Lower lobe of right lung (tissue), 2 donors: ENCODE measurements at regions not wholly inside any gene's neighbourhood (a gene's known extent, or its start where the extent isn't known, plus 50 kb on each side); places are given as distances from the start of the nearest gene placed in this dataset.
"Not testable (repeated sequence)": the region's sequence is repeated elsewhere in the genome, so short reads cannot be mapped to it uniquely, and the experiment has no call there.

Experiments
- ATAC-seq, 2 donors: fragments of 200-7000 bp; cut with Tn5 transposase; one replicate each; pipeline ENCODE4 v1.9.1; 2020 to 2022; ENCODE audit warnings: mild to moderate bottlenecking in 2 of 2, moderate library complexity in 2 of 2
- DNase-seq: peaks from one replicate; pipeline ENCODE4 v3.0.0-alpha.2; 2020
- H3K27ac ChIP-seq: fragments of 200-600 bp; one replicate; pipeline ENCODE4 v1.8.0; 2022
- H3K27me3 ChIP-seq: fragments of 200-600 bp; one replicate; pipeline ENCODE4 v1.8.0; 2022; ENCODE audit warnings: low read depth
- H3K36me3 ChIP-seq: fragments of 200-600 bp; one replicate; pipeline ENCODE4 v1.8.0; 2022; ENCODE audit warnings: mild to moderate bottlenecking
- H3K4me1 ChIP-seq: fragments of 200-600 bp; one replicate; pipeline ENCODE4 v1.8.0; 2022
- H3K4me3 ChIP-seq: fragments of 200-600 bp; one replicate; pipeline ENCODE4 v1.8.0; 2022; ENCODE audit warnings: mild to moderate bottlenecking
- H3K9me3 ChIP-seq: fragments of 200-600 bp; one replicate; pipeline ENCODE4 v1.8.0; 2022
- intact Hi-C: fragments of 100-400 bp; cut with DNase I; formaldehyde crosslinking; loops from one replicate; pipeline ENCODE4 v1.11.0; 2022
- TF ChIP-seq, protein P1 (sequence below): fragments of 200-600 bp; IDR thresholded peaks from one replicate; pipeline ENCODE4 v1.8.0; 2022; ENCODE audit warnings: antibody characterized with exemption, mild to moderate bottlenecking
- donor health status: DM: no; HTN: yes; CAD: no; lungs with severe emphysema.

DNA sequence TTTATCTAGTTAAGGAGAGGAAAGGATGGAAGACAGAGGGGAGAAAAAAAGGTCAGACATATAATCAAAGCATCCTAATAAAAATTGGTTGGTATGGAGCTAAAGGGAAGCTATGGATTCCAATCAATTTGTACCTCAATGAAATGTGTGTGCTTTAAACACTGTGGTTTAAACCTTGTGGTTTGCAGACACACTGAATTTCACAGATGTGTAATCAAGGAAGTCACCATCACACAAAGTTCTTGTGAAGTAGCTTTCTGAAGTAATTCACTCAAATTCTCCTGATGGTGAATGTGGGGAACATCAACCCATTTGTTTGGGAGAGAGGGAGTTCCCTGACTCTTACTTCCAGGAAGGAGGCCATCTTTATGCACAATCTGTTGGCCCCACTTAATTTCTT, 243.3 kb upstream of the KRR1 start:
- H3K36me3 ChIP-seq = no peaks in the 10 kb centered on the region
- TF ChIP-seq, protein P1, sequence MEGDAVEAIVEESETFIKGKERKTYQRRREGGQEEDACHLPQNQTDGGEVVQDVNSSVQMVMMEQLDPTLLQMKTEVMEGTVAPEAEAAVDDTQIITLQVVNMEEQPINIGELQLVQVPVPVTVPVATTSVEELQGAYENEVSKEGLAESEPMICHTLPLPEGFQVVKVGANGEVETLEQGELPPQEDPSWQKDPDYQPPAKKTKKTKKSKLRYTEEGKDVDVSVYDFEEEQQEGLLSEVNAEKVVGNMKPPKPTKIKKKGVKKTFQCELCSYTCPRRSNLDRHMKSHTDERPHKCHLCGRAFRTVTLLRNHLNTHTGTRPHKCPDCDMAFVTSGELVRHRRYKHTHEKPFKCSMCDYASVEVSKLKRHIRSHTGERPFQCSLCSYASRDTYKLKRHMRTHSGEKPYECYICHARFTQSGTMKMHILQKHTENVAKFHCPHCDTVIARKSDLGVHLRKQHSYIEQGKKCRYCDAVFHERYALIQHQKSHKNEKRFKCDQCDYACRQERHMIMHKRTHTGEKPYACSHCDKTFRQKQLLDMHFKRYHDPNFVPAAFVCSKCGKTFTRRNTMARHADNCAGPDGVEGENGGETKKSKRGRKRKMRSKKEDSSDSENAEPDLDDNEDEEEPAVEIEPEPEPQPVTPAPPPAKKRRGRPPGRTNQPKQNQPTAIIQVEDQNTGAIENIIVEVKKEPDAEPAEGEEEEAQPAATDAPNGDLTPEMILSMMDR = no peak
- no peaks in the 10 kb centered on the region for H3K9me3 ChIP-seq
- no peaks in the 10 kb centered on the region for H3K27me3 ChIP-seq
- DNase-seq (no peak), ATAC-seq (no peak)
- intact Hi-C loops = no loop called here
- H3K27ac ChIP-seq = no peak overlapping the region
- H3K4me3 ChIP-seq = no peak overlapping the region
- no peaks in the 10 kb centered on the region for H3K4me1 ChIP-seq

DNA sequence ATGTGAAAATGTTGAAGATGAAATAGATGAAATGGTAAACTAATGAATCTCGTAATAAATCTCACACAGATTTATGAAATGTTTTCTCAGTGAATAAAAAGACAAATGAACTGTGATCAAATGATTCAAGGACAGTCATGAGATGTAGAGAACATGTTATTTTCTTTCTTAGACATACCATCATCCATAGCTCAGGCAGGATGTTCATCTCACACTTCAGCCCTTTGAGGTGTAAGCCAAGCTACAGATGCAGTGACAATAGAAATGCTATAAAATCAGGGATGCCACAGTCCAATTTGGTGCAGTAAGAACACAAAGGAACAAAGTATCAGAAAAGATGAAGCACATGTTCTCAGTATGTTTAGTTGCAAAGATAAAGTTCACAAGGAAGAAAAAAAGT, 242.7 kb upstream of the KRR1 start:
- Histone ChIP-seq H3K9me3 (no peaks in the 10 kb centered on the region), H3K4me3 (no peak overlapping the region), H3K4me1 (no peaks in the 10 kb centered on the region), H3K27ac (no peak overlapping the region), H3K27me3 (no peaks in the 10 kb centered on the region), H3K36me3 (no peaks in the 10 kb centered on the region)
- ATAC-seq (no peak), DNase-seq (no peak)
- TF ChIP-seq, protein P1 = no peak
- intact Hi-C loops = no loop called here

DNA sequence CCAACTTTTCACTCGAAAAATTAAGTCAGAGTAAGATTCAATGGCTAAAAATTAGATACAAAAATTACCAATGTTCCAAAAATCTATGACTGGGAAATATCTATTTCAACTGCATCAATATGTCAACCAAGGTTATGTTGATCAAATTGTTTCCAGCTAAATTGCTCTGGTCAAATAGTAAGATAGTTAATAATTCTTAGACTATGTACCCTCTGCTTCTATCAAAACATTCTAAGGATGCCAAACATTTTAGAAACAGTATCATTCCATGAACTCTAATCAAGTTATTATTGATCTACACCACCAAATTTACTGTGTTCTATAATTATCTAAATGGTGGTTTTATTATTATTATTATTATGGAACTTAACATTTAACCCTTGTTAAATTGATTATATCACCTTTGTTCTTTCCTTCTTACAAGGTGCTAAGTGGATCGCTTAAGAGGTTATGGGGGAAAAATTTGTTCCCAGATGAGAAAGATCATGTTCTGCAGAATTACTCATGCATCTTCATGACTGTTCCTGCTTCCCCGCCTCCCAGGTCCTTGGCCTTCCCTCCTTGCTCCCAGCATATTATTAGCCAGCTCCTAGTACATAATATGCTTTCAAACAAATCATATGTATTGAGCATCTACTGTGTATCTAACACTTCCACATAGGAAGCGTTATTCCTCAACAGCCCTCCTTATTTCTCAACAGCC, 240.5 kb upstream of the KRR1 start:
- ATAC-seq = no peak
- Histone ChIP-seq H3K4me1 (no peaks in the 10 kb centered on the region), H3K36me3 (no peaks in the 10 kb centered on the region), H3K4me3 (no peak overlapping the region), H3K9me3 (no peaks in the 10 kb centered on the region), H3K27me3 (no peaks in the 10 kb centered on the region), H3K27ac (no peak overlapping the region)
- DNase-seq = no peak
- TF ChIP-seq, protein P1 = no peak
- intact Hi-C loops = no loop called here

DNA sequence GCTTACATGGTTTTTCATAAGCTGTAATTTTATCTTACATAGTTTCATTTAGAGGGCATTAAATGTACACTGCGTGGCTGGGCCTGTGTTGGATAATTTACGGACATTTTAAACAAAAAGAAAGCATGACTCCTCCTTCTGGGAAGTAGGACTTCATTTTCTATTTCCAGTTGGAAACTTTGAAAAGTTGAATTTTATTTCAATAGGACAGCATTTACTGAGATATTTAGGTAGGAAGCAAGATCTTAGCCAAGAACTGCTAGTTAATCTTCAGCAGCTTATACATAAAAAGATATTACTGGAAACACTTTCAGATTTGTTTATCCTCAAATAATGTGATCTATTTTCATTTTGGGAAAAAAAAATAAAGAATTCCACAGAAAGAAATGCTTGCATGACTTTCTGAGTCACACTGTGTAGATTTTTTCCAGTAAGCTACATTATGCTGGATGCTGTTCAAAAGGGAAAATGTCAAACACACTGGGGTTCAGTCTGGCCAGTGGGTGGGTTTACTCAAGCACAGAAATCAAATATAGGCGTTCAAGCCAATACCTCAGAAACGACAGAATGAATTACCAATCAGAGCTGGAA, 239.4 kb upstream of the KRR1 start:
- no peak for ATAC-seq
- no peak overlapping the region for H3K4me3 ChIP-seq
- no peaks in the 10 kb centered on the region for H3K4me1 ChIP-seq
- no peaks in the 10 kb centered on the region for H3K9me3 ChIP-seq
- no peaks in the 10 kb centered on the region for H3K27me3 ChIP-seq
- H3K27ac ChIP-seq = no peak overlapping the region
- TF ChIP-seq, protein P1 = no peak
- no peaks in the 10 kb centered on the region for H3K36me3 ChIP-seq
- intact Hi-C loops = no loop called here
- no peak for DNase-seq

DNA sequence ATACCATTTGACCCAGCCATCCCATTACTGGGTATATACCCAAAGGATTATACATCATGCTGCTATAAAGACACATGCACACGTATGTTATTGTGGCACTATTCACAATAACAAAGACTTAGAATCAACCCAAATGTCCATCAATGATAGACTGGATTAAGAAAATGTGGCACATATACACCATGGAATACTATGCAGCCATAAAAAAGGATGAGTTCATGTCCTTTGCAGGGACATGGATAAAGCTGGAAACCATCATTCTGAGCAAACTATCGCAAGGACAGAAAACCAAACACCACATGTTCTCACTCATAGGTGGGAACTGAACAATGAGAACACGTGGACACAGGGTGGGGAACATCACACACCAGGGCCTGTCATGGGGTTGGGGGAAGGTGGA, 237.6 kb upstream of the KRR1 start:
- ATAC-seq, intact Hi-C loops, H3K4me1 ChIP-seq: not testable (repeated sequence)

DNA sequence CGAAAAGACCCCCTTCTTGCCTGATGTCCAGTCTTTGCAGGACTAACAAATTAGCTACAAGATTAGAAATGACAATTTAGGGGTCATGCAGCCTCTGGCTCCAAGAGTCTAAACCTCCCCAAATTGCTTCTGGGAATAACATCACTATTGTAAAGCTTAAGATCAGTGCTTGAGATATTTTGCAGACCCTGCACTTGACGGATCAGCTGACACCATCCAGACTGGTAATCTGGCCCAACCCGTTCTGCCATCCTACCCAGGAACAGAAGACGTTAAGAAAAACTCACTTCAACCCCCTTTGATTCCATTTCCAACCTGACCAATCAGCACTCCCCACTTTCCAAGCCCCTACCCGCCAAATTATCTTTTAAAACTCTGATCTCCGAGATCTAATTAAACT, 236.7 kb upstream of the KRR1 start:
- Histone ChIP-seq H3K4me3 (no peak overlapping the region), H3K36me3 (no peaks in the 10 kb centered on the region), H3K27me3 (no peaks in the 10 kb centered on the region), H3K4me1 (no peaks in the 10 kb centered on the region), H3K9me3 (no peaks in the 10 kb centered on the region), H3K27ac (no peak overlapping the region)
- intact Hi-C loops = no loop called here
- TF ChIP-seq, protein P1 = no peak
- ATAC-seq (no peak), DNase-seq (no peak)

More for the DNA sequence above, 237.6 kb upstream of the KRR1 start:
- not testable (repeated sequence) for H3K9me3 ChIP-seq, DNase-seq, H3K4me3 ChIP-seq, H3K27me3 ChIP-seq, H3K36me3 ChIP-seq, H3K27ac ChIP-seq
